Mammary epithelial cell (primary cell): ENCODE measurements at regions not wholly inside any gene's neighbourhood (a gene's known extent, or its start where the extent isn't known, plus 50 kb on each side); places are given as distances from the start of the nearest gene placed in this dataset.

Experiments used
- CTCF ChIP-seq, 2 donors: IDR thresholded peaks in 1 of 2; conservative IDR thresholded peaks in 1 of 2; 2 replicates each; pipeline ENCODE4 v1.5.1; 2011 to 2012; ENCODE audit warnings: inconsistent platforms in 2 of 2, low read length in 2 of 2, mild to moderate bottlenecking in 2 of 2, control low read depth in 1 of 2, low read depth in 1 of 2; ENCODE audit not compliant: insufficient read depth in 1 of 2; ENCODE audit errors: extremely low read depth in 1 of 2
- EZH2 ChIP-seq: IDR thresholded peaks from 2 replicates; pipeline ENCODE4 v1.6.1; 2012; ENCODE audit warnings: low read length, inconsistent platforms, borderline replicate concordance

GRCh38 chr1:82466416-82466815 lies 665.7 kb downstream of the ADGRL2 start:
- TF ChIP-seq CTCF (conservative IDR thresholded peaks at IDR 0.05 in 1 of 2, IDR thresholded peaks at IDR 0.05 in 1 of 2; ENCODE audit: extremely low read depth in 1 of 2, insufficient read depth in 1 of 2, low read depth in 1 of 2, low read length in 2 of 2) = no peak
- TF ChIP-seq EZH2 = no peak
